Retina (tissue), 1 donor: ENCODE measurements at regions not wholly inside any gene's neighbourhood (a gene's known extent, or its start where the extent isn't known, plus 50 kb on each side); places are given as distances from the start of the nearest gene placed in this dataset.
"Not testable (repeated sequence)": the region's sequence is repeated elsewhere in the genome, so short reads cannot be mapped to it uniquely, and the experiment has no call there.

Experiments
- DNase-seq: peaks from one replicate; pipeline ENCODE4 v3.0.0-alpha.2; 2016

GRCh38 chr9:66152406-66152805 lies 415.5 kb downstream of the FOXD4L4 start:
- not testable (repeated sequence) for DNase-seq

- DNase-seq, result peak; percentile 74
Measured at GRCh38 chr9:66153021-66153725, 416.2 kb downstream of the FOXD4L4 start.

GRCh38 chr9:66153971-66154691 lies 417.2 kb downstream of the FOXD4L4 start:
- DNase-seq, result peak; percentile 1

- not testable (repeated sequence) for DNase-seq
Measured at GRCh38 chr9:66182316-66182715, 445.4 kb downstream of the FOXD4L4 start.

GRCh38 chr9:66183648-66184047 lies 446.7 kb downstream of the FOXD4L4 start:
- not testable (repeated sequence) for DNase-seq

- DNase-seq, result not testable (repeated sequence)
Measured at GRCh38 chr9:66197199-66197598, 460.3 kb downstream of the FOXD4L4 start.

GRCh38 chr9:66198421-66198820 lies 461.5 kb downstream of the FOXD4L4 start:
- not testable (repeated sequence) for DNase-seq

- DNase-seq, result not testable (repeated sequence)
Measured at GRCh38 chr9:66206617-66207016, 469.7 kb downstream of the FOXD4L4 start.

- DNase-seq, result not testable (repeated sequence)
Measured at GRCh38 chr9:66207914-66208313, 471.0 kb downstream of the FOXD4L4 start.

- DNase-seq, result not testable (repeated sequence)
Measured at GRCh38 chr9:66244763-66245162, 507.8 kb downstream of the FOXD4L4 start.

- DNase-seq, result not testable (repeated sequence)
Measured at GRCh38 chr9:66245481-66245880, 508.5 kb downstream of the FOXD4L4 start.

- DNase-seq, result not testable (repeated sequence)
Measured at GRCh38 chr9:66257581-66257980, 520.6 kb downstream of the FOXD4L4 start.

GRCh38 chr9:66261576-66261975 lies 524.6 kb downstream of the FOXD4L4 start:
- DNase-seq, result not testable (repeated sequence)

GRCh38 chr9:66263621-66264020 lies 526.7 kb downstream of the FOXD4L4 start:
- not testable (repeated sequence) for DNase-seq

- DNase-seq, result peak; percentile 0
Measured at GRCh38 chr9:66264786-66265185, 527.8 kb downstream of the FOXD4L4 start.

GRCh38 chr9:66266202-66266601 lies 529.3 kb downstream of the FOXD4L4 start:
- DNase-seq, result peak; percentile 1

GRCh38 chr9:66266856-66267430 lies 530.0 kb downstream of the FOXD4L4 start:
- not testable (repeated sequence) for DNase-seq

- not testable (repeated sequence) for DNase-seq
Measured at GRCh38 chr9:66267684-66268083, 530.7 kb downstream of the FOXD4L4 start.

- not testable (repeated sequence) for DNase-seq
Measured at GRCh38 chr9:66269024-66269423, 532.1 kb downstream of the FOXD4L4 start.

- DNase-seq, result not testable (repeated sequence)
Measured at GRCh38 chr9:66269783-66270182, 532.8 kb downstream of the FOXD4L4 start.

GRCh38 chr9:66278809-66279208 lies 541.9 kb downstream of the FOXD4L4 start:
- not testable (repeated sequence) for DNase-seq
